CD8-positive, alpha-beta memory T cell (primary cell): ENCODE measurements at regions not wholly inside any gene's neighbourhood (a gene's known extent, or its start where the extent isn't known, plus 50 kb on each side); places are given as distances from the start of the nearest gene placed in this dataset.

Experiments used
- CTCF ChIA-PET: fragments of 350-600 bp; sonication (Branson Sonifier 250); formaldehyde crosslinking; loops from one replicate; lab custom pipeline; 2021; ENCODE audit warnings: antibody characterized with exemption; lab: Charles Lee
- POLR2A ChIA-PET: fragments of 350-600 bp; sonication (Branson Sonifier 250); formaldehyde crosslinking; loops from one replicate; lab custom pipeline; 2021; ENCODE audit warnings: antibody characterized with exemption; lab: Charles Lee
- DNase-seq, 5 donors: peaks; one replicate each; pipeline versions ENCODE4 v3.0.0 to v3.0.0-alpha.2; 2020 to 2022; ENCODE audit warnings: mixed read lengths in 1 of 5
- H3K27ac ChIP-seq: one replicate; pipeline ENCODE4 v1.7.0; 2013; ENCODE audit warnings: low read depth, mild to moderate bottlenecking, low read length, moderate library complexity
- H3K27me3 ChIP-seq: 2 replicates; pipeline ENCODE4 v1.7.0; 2013; ENCODE audit warnings: low read length, mild to moderate bottlenecking; ENCODE audit not compliant: insufficient read depth, poor library complexity, severe bottlenecking
- H3K36me3 ChIP-seq: 2 replicates; pipeline ENCODE4 v1.7.0; 2013; ENCODE audit warnings: mild to moderate bottlenecking, low read length, moderate library complexity; ENCODE audit not compliant: insufficient read depth
- H3K4me1 ChIP-seq: 2 replicates; pipeline ENCODE4 v1.7.0; 2013; ENCODE audit warnings: mild to moderate bottlenecking, low read length, moderate library complexity; ENCODE audit not compliant: insufficient read depth
- H3K4me3 ChIP-seq: 2 replicates; pipeline ENCODE4 v1.7.0; 2013; ENCODE audit warnings: mild to moderate bottlenecking, low read length
- H3K9me3 ChIP-seq: 2 replicates; pipeline ENCODE4 v1.7.0; 2013; ENCODE audit warnings: mild to moderate bottlenecking, low read length
- H3K27ac Mint-ChIP-seq, 8 donors: one replicate each; pipeline ENCODE4 v1.8.0; 2020 to 2021; ENCODE audit warnings: mixed read lengths in 8 of 8, mild to moderate bottlenecking in 6 of 8, inconsistent platforms in 3 of 8, moderate library complexity in 3 of 8
- H3K27me3 Mint-ChIP-seq, 2 donors: one replicate each; pipeline ENCODE4 v1.8.0; 2020 to 2021; ENCODE audit warnings: mixed read lengths in 2 of 2, mild to moderate bottlenecking in 1 of 2, moderate library complexity in 1 of 2
- H3K36me3 Mint-ChIP-seq, 3 donors: one replicate each; pipeline ENCODE4 v1.8.0; 2020 to 2021; ENCODE audit warnings: mixed read lengths in 3 of 3, inconsistent platforms in 1 of 3, mild to moderate bottlenecking in 1 of 3
- H3K4me1 Mint-ChIP-seq, 3 donors: one replicate each; pipeline ENCODE4 v1.8.0; 2020 to 2021; ENCODE audit warnings: mixed read lengths in 3 of 3, inconsistent platforms in 1 of 3, mild to moderate bottlenecking in 1 of 3
- H3K4me3 Mint-ChIP-seq, 7 donors: one replicate each; pipeline ENCODE4 v1.8.0; 2020 to 2021; ENCODE audit warnings: mixed read lengths in 7 of 7, mild to moderate bottlenecking in 6 of 7, moderate library complexity in 4 of 7, inconsistent platforms in 2 of 7
- H3K9me3 Mint-ChIP-seq, 5 donors: one replicate each; pipeline ENCODE4 v1.8.0; 2020 to 2022; ENCODE audit warnings: mixed read lengths in 5 of 5, mild to moderate bottlenecking in 3 of 5, moderate library complexity in 2 of 5, inconsistent platforms in 1 of 5

GRCh38 chrX:143935601-143936000 is 51.7 kb downstream of the UBE2NL start:
- H3K27me3 ChIP-seq: no peaks in the 10 kb centered on the region
- H3K36me3 ChIP-seq: no peaks in the 10 kb centered on the region
- Mint-ChIP-seq H3K27me3 (peaks cover 0 to 1% of the 10 kb centered on the region in 2 donors), H3K9me3 (peaks cover 0 to 8% (median 5%) of the 10 kb centered on the region in 5 donors), H3K4me1 (no peaks in the 10 kb centered on the region), H3K36me3 (no peaks in the 10 kb centered on the region), H3K4me3 (no peak overlapping the region), H3K27ac (no peak overlapping the region)
- H3K27ac ChIP-seq: no peak overlapping the region
- no peaks in the 10 kb centered on the region for H3K9me3 ChIP-seq
- DNase-seq: no peak
- ChIA-PET POLR2A (no interaction called here), CTCF (no interaction called here)
- no peaks in the 10 kb centered on the region for H3K4me1 ChIP-seq
- no peak overlapping the region for H3K4me3 ChIP-seq

DNA sequence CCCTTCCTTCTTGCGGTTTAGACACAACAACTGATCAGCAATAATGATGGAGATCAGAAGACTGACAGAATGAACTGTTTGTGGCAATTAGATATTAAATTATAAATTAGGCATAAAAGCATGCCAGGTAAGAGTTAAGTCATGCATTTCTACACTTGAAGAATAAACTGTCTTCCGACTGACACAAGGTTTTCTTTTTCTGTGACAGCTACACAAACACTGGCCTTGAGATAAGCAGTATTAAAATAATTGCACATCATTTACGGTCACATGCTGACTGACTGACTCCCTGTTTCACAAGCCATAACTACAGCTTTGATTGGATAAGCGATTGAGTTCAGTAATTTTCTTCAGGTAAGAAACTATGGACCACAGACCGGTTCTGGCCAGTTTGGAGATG is 56.2 kb downstream of the UBE2NL start:
- no peaks in the 10 kb centered on the region for H3K4me1 Mint-ChIP-seq
- no peak overlapping the region for H3K4me3 Mint-ChIP-seq
- ChIA-PET CTCF (no interaction called here), POLR2A (no interaction called here)
- H3K27ac Mint-ChIP-seq: no peak overlapping the region
- H3K36me3 Mint-ChIP-seq: no peaks in the 10 kb centered on the region
- no peak for DNase-seq
- H3K27me3 Mint-ChIP-seq: no peaks in the 10 kb centered on the region
- H3K4me1 ChIP-seq: no peaks in the 10 kb centered on the region
- H3K27ac ChIP-seq: no peak overlapping the region
- H3K4me3 ChIP-seq: no peak overlapping the region
- H3K9me3 ChIP-seq: no peaks in the 10 kb centered on the region
- H3K9me3 Mint-ChIP-seq: peaks cover 0 to 5% (median 3%) of the 10 kb centered on the region in 5 donors
- H3K27me3 ChIP-seq: no peaks in the 10 kb centered on the region
- H3K36me3 ChIP-seq: no peaks in the 10 kb centered on the region

DNA sequence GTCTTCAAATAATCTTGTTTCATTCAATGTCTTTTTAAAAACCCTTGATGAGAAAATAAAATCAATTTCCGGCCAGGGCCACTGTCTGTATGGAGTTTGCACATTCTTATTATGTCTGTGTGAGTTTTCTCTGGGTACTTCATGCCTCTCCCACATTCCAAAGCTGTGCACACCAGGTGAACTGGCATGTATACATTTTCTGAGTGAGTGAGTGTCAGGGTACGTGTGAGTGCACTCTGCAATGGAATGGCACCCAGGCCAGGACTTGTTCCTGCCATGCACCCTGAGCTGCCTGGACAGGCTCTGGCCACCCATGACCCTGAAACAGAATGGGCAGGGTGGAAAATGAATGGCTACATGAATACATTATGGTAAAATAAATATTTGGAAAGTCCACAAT is 61.3 kb downstream of the UBE2NL start:
- DNase-seq: no peak
- Mint-ChIP-seq H3K4me3 (no peak overlapping the region), H3K27ac (no peak overlapping the region), H3K36me3 (no peaks in the 10 kb centered on the region), H3K27me3 (no peaks in the 10 kb centered on the region), H3K9me3 (peaks cover 0 to 5% (median 3%) of the 10 kb centered on the region in 5 donors), H3K4me1 (no peaks in the 10 kb centered on the region)
- Histone ChIP-seq H3K36me3 (no peaks in the 10 kb centered on the region), H3K9me3 (no peaks in the 10 kb centered on the region), H3K4me3 (no peak overlapping the region), H3K27me3 (no peaks in the 10 kb centered on the region), H3K27ac (no peak overlapping the region), H3K4me1 (no peaks in the 10 kb centered on the region)
- POLR2A ChIA-PET: no interaction called here
- CTCF ChIA-PET: no interaction called here

- Histone ChIP-seq H3K4me3 (no peak overlapping the region), H3K9me3 (no peaks in the 10 kb centered on the region), H3K4me1 (no peaks in the 10 kb centered on the region), H3K27ac (no peak overlapping the region), H3K27me3 (no peaks in the 10 kb centered on the region), H3K36me3 (no peaks in the 10 kb centered on the region)
- POLR2A ChIA-PET: no interaction called here
- Mint-ChIP-seq H3K9me3 (peaks cover 0 to 7% (median 0%) of the 10 kb centered on the region in 5 donors), H3K4me3 (no peak overlapping the region), H3K36me3 (no peaks in the 10 kb centered on the region), H3K27ac (no peak overlapping the region), H3K4me1 (no peaks in the 10 kb centered on the region), H3K27me3 (no peaks in the 10 kb centered on the region)
- CTCF ChIA-PET: no interaction called here
- DNase-seq: no peak
Observed at GRCh38 chrX:143964549-143964948, 80.7 kb downstream of the UBE2NL start.

GRCh38 chrX:143988356-143988755 is 104.5 kb downstream of the UBE2NL start:
- Mint-ChIP-seq H3K4me3 (no peak overlapping the region), H3K27ac (no peak overlapping the region), H3K36me3 (no peaks in the 10 kb centered on the region), H3K27me3 (no peaks in the 10 kb centered on the region), H3K9me3 (peaks cover 0 to 5% (median 2%) of the 10 kb centered on the region in 5 donors), H3K4me1 (no peaks in the 10 kb centered on the region)
- H3K27me3 ChIP-seq: no peaks in the 10 kb centered on the region
- H3K4me3 ChIP-seq: no peak overlapping the region
- ChIA-PET CTCF (no interaction called here), POLR2A (no interaction called here)
- no peaks in the 10 kb centered on the region for H3K9me3 ChIP-seq
- H3K27ac ChIP-seq: no peak overlapping the region
- H3K4me1 ChIP-seq: no peaks in the 10 kb centered on the region
- H3K36me3 ChIP-seq: no peaks in the 10 kb centered on the region
- no peak for DNase-seq

DNA sequence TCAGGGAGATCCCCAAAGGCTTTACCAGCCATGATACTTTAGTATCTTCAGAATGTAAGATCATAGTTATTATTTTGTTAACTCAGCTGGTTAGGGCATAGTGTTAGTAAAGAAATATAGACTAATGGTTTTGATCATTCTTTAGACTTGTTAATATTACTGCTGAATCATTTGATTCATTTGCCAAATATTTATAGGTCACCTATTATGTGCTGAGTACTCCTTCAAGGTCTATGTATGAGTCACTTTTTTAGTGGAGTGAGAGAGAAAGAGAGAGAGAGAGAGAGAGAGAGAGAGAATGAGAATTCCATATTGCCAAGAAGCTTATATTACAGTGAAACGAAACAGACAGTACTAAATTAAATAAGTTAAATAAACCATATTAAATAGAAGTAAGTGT is 110.3 kb downstream of the UBE2NL start:
- H3K4me1 Mint-ChIP-seq: no peaks in the 10 kb centered on the region
- H3K36me3 Mint-ChIP-seq: no peaks in the 10 kb centered on the region
- CTCF ChIA-PET: no interaction called here

GRCh38 chrX:143998261-143998660 is 114.4 kb downstream of the UBE2NL start:
- H3K27ac ChIP-seq: no peak overlapping the region
- no peak overlapping the region for H3K4me3 ChIP-seq
- no peaks in the 10 kb centered on the region for H3K9me3 ChIP-seq
- H3K27me3 ChIP-seq: no peaks in the 10 kb centered on the region
- DNase-seq: no peak
- Mint-ChIP-seq H3K36me3 (no peaks in the 10 kb centered on the region), H3K27ac (no peak overlapping the region), H3K27me3 (no peaks in the 10 kb centered on the region), H3K4me3 (no peak overlapping the region), H3K9me3 (peaks cover 0 to 5% (median 2%) of the 10 kb centered on the region in 5 donors), H3K4me1 (no peaks in the 10 kb centered on the region)
- POLR2A ChIA-PET: no interaction called here
- H3K4me1 ChIP-seq: no peaks in the 10 kb centered on the region
- H3K36me3 ChIP-seq: no peaks in the 10 kb centered on the region
- CTCF ChIA-PET: no interaction called here

More for the DNA sequence above, 110.3 kb downstream of the UBE2NL start:
- POLR2A ChIA-PET: no interaction called here
- H3K27me3 ChIP-seq: no peaks in the 10 kb centered on the region
- H3K27me3 Mint-ChIP-seq: no peaks in the 10 kb centered on the region
- H3K27ac Mint-ChIP-seq: no peak overlapping the region
- DNase-seq: no peak
- H3K4me3 Mint-ChIP-seq: no peak overlapping the region
- no peaks in the 10 kb centered on the region for H3K36me3 ChIP-seq
- peaks cover 2 to 5% (median 5%) of the 10 kb centered on the region in 5 donors for H3K9me3 Mint-ChIP-seq
- H3K4me1 ChIP-seq: no peaks in the 10 kb centered on the region
- H3K4me3 ChIP-seq: no peak overlapping the region
- no peaks in the 10 kb centered on the region for H3K9me3 ChIP-seq
- no peak overlapping the region for H3K27ac ChIP-seq

GRCh38 chrX:144006811-144007210 is 122.9 kb downstream of the UBE2NL start:
- Histone ChIP-seq H3K4me1 (no peaks in the 10 kb centered on the region), H3K27ac (no peak overlapping the region), H3K27me3 (no peaks in the 10 kb centered on the region), H3K4me3 (no peak overlapping the region), H3K36me3 (no peaks in the 10 kb centered on the region), H3K9me3 (no peaks in the 10 kb centered on the region)
- ChIA-PET POLR2A (no interaction called here), CTCF (no interaction called here)
- no peak overlapping the region for H3K27ac Mint-ChIP-seq
- no peaks in the 10 kb centered on the region for H3K27me3 Mint-ChIP-seq
- H3K4me3 Mint-ChIP-seq: no peak overlapping the region
- no peaks in the 10 kb centered on the region for H3K36me3 Mint-ChIP-seq
- DNase-seq: no peak
- H3K9me3 Mint-ChIP-seq: peaks cover 0 to 10% (median 0%) of the 10 kb centered on the region in 5 donors
- H3K4me1 Mint-ChIP-seq: no peaks in the 10 kb centered on the region

DNA sequence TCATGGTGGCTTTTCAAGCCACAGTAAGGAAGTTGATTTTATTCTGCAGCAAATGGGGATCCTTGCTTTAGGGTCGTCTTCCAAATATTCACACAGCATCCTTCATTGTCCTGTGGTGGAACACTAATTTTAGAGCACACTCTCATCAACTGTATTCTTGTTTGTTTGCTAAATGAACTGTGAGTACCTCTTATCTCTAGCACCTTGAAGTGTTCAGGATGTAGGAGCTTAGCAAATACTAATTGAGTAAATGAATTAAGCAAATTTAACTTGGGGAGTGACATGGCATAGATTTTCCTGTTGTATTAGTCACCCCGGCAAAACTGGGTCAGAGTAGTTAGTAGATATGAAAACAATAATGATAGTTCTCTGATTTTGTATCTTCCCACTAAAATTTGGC is 156.9 kb downstream of the UBE2NL start:
- no peaks in the 10 kb centered on the region for H3K27me3 Mint-ChIP-seq
- POLR2A ChIA-PET: no interaction called here
- H3K27me3 ChIP-seq: no peaks in the 10 kb centered on the region
- H3K9me3 ChIP-seq: no peaks in the 10 kb centered on the region
- peaks cover 0 to 10% (median 3%) of the 10 kb centered on the region in 5 donors for H3K9me3 Mint-ChIP-seq
- CTCF ChIA-PET: no interaction called here
- H3K27ac ChIP-seq: no peak overlapping the region
- DNase-seq: no peak
- H3K4me1 Mint-ChIP-seq: no peaks in the 10 kb centered on the region
- H3K4me1 ChIP-seq: no peaks in the 10 kb centered on the region
- H3K27ac Mint-ChIP-seq: no peak overlapping the region
- no peaks in the 10 kb centered on the region for H3K36me3 ChIP-seq
- H3K4me3 ChIP-seq: no peak overlapping the region
- H3K4me3 Mint-ChIP-seq: no peak overlapping the region
- H3K36me3 Mint-ChIP-seq: no peaks in the 10 kb centered on the region
